ENCODE measurements at regions not wholly inside any gene's neighbourhood (a gene's known extent, or its start where the extent isn't known, plus 50 kb on each side); places are given as distances from the start of the nearest gene placed in this dataset.

- Mint-ChIP-seq H3K36me3 (ENCODE audit: low read depth) (no peaks in the 10 kb centered on the region), H3K27ac (ENCODE audit: unreplicated experiment) (peak overlapping the region; percentile 2), H3K27me3 (ENCODE audit: low read depth) (peaks cover 6% of the 10 kb centered on the region), H3K4me3 (peak overlapping the region; percentile 25), H3K9me3 (no peaks in the 10 kb centered on the region), H3K4me1 (peaks cover 13% of the 10 kb centered on the region)
- TF ChIP-seq CTCF (conservative IDR thresholded peaks at IDR 0.05), result no peak
- DNase-seq (ENCODE audit: low read depth, low spot score), result no peak
Observed at GRCh38 chr16:65749506-65749905, 617.0 kb upstream of the CDH5 start.

GRCh38 chr16:65746941-65747340 lies 619.5 kb upstream of the CDH5 start:
- TF ChIP-seq CTCF (conservative IDR thresholded peaks at IDR 0.05), result no peak
- Mint-ChIP-seq H3K4me1 (peaks cover 13% of the 10 kb centered on the region), H3K36me3 (ENCODE audit: low read depth) (no peaks in the 10 kb centered on the region), H3K27me3 (ENCODE audit: low read depth) (peaks cover 2% of the 10 kb centered on the region), H3K4me3 (no peak overlapping the region), H3K9me3 (no peaks in the 10 kb centered on the region), H3K27ac (ENCODE audit: unreplicated experiment) (no peak overlapping the region)
- no peak for DNase-seq (ENCODE audit: low read depth, low spot score)

- no peak for TF ChIP-seq CTCF (conservative IDR thresholded peaks at IDR 0.05)
- H3K27me3 Mint-ChIP-seq (ENCODE audit: low read depth), result no peaks in the 10 kb centered on the region
- H3K9me3 Mint-ChIP-seq, result no peaks in the 10 kb centered on the region
- DNase-seq (ENCODE audit: low read depth, low spot score), result no peak
- no peak overlapping the region for H3K27ac Mint-ChIP-seq (ENCODE audit: unreplicated experiment)
- H3K4me3 Mint-ChIP-seq, result no peak overlapping the region
- no peaks in the 10 kb centered on the region for H3K36me3 Mint-ChIP-seq (ENCODE audit: low read depth)
- peaks cover 13% of the 10 kb centered on the region for H3K4me1 Mint-ChIP-seq
Observed at GRCh38 chr16:65745201-65745708, 621.2 kb upstream of the CDH5 start.

- Mint-ChIP-seq H3K9me3 (no peaks in the 10 kb centered on the region), H3K4me3 (no peak overlapping the region), H3K27ac (ENCODE audit: unreplicated experiment) (peak overlapping the region; percentile 75), H3K27me3 (ENCODE audit: low read depth) (no peaks in the 10 kb centered on the region), H3K36me3 (ENCODE audit: low read depth) (no peaks in the 10 kb centered on the region), H3K4me1 (peaks cover 9% of the 10 kb centered on the region)
- TF ChIP-seq CTCF (conservative IDR thresholded peaks at IDR 0.05), result no peak
- DNase-seq (ENCODE audit: low read depth, low spot score), result no peak
Observed at GRCh38 chr16:65744401-65744800, 622.1 kb upstream of the CDH5 start.

GRCh38 chr16:65743558-65743957 lies 621.7 kb upstream of the CDH11 start:
- Mint-ChIP-seq H3K4me3 (no peak overlapping the region), H3K9me3 (no peaks in the 10 kb centered on the region), H3K36me3 (ENCODE audit: low read depth) (no peaks in the 10 kb centered on the region), H3K4me1 (peaks cover under 1% of the 10 kb centered on the region), H3K27ac (ENCODE audit: unreplicated experiment) (no peak overlapping the region), H3K27me3 (ENCODE audit: low read depth) (no peaks in the 10 kb centered on the region)
- no peak for DNase-seq (ENCODE audit: low read depth, low spot score)
- no peak for TF ChIP-seq CTCF (conservative IDR thresholded peaks at IDR 0.05)

GRCh38 chr16:65740711-65741110 lies 618.8 kb upstream of the CDH11 start:
- H3K36me3 Mint-ChIP-seq (ENCODE audit: low read depth), result no peaks in the 10 kb centered on the region
- TF ChIP-seq CTCF (conservative IDR thresholded peaks at IDR 0.05), result no peak
- no peak overlapping the region for H3K4me3 Mint-ChIP-seq
- no peaks in the 10 kb centered on the region for H3K27me3 Mint-ChIP-seq (ENCODE audit: low read depth)
- no peak for DNase-seq (ENCODE audit: low read depth, low spot score)
- H3K4me1 Mint-ChIP-seq, result peaks cover 6% of the 10 kb centered on the region
- no peaks in the 10 kb centered on the region for H3K9me3 Mint-ChIP-seq
- no peak overlapping the region for H3K27ac Mint-ChIP-seq (ENCODE audit: unreplicated experiment)
